HG02943 (cell line): ENCODE measurements at regions not wholly inside any gene's neighbourhood (a gene's known extent, or its start where the extent isn't known, plus 50 kb on each side); places are given as distances from the start of the nearest gene placed in this dataset.

Experiments
- ATAC-seq: cut with Tn5 transposase; IDR thresholded peaks from one replicate; pipeline ENCODE4 v1.9.1; 2021; ENCODE audit warnings: mild to moderate bottlenecking, low read depth, moderate library complexity; ENCODE audit not compliant: unreplicated experiment

DNA sequence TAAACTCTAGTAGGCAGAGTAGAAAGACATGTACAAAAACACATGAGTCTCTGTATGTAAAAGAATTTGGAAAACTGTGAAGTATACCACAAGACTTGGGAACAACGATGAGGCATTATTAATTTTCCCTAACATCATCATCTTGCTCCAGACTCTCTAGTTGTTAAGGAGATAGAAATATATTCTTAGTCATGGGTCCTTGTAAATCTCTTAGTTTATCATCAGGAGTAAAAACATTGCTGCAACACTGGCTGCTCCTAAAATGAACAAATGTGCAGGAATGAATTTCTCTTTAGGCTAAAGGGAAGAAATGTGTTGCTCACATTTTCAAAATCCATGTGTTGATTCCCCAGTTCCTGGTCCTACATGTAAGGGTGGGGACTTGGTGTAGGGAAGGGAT lies 384.6 kb downstream of the STIM2 start:
- no peak for ATAC-seq

DNA sequence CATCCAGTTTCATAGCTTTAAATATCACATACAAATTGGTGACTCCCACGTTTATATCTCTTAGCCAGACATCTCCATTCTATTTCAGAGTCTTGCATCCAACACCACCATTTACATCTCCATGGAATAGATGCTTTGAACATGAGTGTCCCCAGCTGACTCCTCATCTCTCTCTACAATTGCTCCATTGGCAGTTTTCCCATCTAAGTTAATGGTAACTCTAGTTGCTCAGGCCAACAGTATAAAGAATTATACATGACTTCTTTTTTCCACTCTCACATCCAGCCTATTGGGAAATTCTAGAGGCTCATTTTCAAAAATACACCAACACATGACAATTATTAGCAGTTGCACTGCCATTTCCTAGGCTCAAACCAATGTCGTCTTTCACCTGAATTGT lies 388.2 kb downstream of the STIM2 start:
- no peak for ATAC-seq

DNA sequence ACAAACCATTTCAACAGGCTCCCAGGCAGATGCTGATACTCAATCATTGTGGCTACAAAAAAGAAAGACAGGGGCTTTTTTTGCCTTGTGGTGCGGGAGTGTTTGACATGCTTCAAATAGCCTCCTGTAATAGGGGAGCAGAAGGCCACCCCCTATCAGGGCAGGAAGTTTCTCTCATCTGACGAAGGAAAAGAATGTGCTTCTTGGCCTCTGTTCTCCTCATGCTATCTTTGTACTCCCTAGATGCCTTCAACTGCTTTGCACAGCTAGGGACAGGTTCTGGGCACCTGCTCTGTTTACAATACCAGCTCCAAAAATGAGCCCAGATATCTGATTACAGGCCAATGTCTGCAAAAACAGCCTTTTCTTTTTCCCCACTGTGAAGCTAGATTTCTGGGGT lies 391.1 kb downstream of the STIM2 start:
- ATAC-seq = no peak

DNA sequence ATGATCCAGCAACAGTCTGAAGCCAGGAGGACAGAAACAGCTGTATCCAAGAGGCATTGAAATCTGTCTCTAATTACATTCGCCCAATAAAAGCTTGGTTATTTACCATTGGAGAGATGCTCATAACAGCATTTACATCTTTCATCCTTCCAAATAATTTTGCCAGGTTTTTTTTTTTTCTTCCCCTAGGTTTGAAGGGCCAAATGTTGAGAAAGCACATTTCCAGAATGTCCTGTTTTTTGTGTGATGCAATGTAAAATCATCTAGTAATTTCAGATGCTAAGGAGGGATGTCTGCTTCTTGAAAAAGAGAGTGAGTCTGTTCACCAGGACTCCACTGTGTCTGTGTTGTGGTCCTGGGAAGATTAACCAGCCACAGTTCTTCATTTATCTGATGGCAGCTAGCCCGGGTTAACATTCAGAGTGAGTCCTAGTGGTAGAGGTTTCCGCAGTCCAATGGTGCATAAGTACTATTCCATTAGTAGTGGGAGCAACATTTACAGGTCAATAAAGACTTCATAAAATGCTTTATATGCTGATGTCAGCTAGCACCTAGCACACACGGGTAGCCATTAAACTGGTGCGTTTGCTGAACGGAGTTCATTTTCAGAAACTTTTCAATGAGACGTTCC lies 406.8 kb downstream of the STIM2 start:
- no peak for ATAC-seq

DNA sequence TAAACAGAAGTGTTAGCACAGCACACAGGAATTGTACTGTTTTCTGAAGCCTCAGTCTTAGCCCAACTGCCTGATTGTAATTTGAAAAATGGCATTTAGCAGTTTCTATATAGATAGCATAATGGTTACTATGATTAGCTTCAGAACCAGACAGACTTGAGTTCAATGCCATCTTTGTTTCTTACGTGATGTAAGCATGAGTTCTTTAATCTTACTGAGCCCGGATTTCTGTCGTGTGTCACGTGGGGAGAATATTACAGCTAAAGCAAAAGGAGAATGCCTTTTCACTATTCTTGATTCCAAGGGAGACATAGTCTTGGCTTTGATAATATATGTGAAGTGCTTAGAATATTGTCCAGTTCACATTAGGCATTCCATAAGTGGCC lies 407.3 kb downstream of the STIM2 start:
- no peak for ATAC-seq

DNA sequence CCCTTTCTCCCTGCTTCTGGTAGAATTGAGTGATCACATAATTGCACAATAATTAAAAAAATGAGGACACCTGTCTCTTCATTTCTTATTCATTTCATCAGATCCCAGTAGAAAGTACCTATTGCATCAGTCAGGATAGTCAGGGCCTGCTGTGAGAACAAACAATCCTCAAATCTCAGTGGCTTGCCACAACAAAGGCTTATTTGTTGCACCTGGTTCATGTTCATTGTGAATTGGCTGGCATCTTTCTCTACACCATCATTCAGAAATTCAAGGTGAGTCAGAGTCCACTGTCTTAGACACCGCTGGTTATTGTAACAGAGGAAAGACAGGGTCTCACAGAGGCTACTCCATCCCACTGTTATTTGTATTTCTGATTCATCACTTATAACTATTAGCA lies 409.8 kb downstream of the STIM2 start:
- no peak for ATAC-seq

DNA sequence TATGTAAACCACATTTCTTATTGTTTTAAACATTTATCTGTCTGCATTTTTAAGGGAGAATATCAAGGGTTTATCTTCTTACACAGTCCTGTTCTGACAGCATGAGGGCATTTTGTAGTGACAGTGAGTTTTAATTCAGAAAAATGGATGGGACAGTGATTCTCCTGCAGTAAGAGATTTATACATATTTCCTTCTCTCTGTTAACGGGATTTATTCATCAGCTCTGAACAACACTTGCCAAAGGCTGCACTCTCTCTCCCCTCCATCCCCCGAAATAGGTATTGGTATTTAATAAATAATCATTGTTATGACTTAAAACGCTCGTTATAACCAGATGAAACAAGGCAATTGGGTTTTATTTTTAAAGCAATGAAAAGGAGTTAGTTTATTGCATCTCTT lies 410.9 kb downstream of the STIM2 start:
- no peak for ATAC-seq

DNA sequence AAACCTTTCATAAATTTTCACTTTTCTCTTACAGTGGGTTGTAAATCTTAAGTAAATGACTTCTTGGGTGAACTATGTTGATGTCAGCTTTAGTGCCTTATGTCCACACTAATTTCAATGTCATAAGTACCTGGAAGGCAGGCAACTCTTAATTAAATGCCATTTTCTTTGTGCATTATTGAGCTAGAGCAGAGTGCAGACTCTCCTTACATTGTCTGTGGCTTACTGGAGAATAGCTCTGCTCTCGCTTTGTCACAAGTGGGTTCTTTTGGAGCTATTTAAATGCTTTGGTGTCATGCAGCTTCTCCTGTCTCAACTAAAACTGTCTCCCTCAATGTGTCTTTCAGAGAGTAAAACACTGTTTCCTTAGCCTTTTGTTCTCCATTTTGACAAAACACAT lies 411.6 kb downstream of the STIM2 start:
- ATAC-seq = no peak

DNA sequence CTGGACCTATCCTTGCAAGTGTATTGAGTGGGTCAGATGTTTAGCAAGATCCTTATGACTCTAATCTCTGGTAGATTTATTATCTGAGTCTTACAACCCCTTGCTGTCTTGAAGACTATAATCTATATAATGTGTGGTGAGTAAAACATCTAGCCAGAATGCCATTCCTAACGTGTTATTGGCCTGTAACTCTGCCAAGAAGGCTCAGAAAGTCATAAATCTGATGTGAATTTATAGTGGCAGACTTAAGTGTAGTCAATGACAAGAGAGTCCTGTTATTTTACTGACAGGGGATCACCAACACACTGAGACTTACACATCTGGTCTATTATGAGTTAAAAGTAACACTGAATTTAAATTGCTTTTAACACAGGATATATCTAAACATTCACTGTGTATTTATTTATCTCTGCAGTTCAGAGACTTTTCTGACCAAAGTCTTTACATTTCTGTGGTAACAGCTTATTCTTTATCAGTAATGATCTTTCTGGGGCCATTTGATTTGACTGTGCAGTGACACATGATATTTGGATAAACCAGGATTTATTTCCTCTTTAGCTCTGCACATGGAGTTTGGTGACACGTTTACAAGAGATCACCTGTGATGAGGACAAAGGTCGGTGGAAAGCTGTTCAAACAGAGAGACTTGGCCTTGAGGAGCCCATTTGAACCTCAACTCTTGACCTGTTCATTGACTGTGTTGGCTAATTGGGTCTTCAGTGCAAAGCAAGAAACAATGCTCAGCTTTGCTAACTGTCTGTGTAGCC lies 415.8 kb downstream of the STIM2 start:
- ATAC-seq = no peak

DNA sequence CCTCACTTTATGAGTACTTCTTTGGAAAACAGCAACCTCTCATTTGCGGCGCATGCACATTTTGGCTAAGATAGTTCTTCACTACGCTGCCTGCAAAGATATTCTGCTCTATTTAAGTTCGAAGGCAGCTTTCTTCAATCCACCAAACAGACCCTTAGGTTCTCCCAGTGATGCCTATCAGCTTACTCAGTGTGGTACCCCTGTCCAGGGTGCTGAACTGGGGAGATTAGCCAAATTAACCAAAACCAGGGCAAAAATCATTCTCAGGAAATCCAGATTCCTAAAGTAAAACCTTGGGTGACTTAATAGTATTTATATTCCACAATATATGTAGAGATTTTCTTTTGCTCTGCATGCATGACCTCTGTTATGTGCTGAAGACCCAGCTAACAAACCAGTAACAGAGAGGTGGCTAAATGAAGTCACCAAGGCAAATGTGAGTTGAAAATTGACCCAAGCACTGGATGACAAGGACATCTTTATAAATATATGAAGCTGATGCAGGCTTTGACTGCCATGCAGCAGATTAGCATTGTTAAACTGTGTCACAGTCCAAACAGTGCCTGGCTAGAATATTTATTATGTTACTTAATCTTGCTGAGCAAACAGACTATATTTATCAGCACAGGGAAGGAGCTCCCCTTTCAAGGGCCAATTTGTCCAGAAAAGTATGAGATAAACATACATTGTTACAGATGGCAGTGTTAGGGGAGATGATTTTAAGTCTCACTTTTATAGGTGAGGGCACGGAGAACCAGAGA lies 418.2 kb downstream of the STIM2 start:
- no peak for ATAC-seq

DNA sequence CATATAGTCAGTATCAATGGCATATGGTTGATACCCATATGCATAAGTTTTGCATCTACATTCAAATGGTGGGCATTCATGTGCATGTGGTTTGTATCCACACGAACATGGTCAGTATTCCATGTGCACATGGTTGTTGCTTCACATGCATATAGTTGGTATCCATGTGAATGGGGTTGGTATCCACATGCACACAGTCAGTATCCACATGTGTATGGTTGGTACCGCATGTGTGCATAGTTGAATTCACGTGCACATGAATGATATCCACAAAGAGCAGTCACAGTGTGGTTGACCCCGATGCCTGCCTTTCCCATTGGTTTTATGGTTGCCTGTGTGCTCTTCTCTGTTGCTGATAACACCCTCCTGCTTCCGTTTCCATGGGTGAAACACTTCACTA lies 427.9 kb downstream of the STIM2 start:
- ATAC-seq = no peak

DNA sequence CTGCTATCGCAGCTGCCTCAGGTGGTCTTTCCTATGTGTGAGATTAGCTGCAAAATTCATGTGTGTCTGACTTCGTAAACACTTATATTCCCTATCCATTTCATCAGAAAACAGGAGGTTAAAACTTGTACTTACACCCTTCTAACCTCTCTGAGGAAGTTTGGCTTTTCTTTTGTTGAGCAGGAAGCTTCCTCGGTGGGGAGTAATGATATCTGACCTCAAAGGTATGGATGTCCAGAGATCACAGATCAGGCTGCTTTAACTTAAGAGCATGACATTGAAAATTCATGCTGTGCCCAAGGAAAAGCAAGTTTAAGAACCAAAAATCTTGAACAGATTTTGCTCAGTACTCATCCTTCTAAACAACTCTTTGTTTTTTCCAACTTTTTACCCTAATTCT lies 429.1 kb downstream of the STIM2 start:
- no peak for ATAC-seq

DNA sequence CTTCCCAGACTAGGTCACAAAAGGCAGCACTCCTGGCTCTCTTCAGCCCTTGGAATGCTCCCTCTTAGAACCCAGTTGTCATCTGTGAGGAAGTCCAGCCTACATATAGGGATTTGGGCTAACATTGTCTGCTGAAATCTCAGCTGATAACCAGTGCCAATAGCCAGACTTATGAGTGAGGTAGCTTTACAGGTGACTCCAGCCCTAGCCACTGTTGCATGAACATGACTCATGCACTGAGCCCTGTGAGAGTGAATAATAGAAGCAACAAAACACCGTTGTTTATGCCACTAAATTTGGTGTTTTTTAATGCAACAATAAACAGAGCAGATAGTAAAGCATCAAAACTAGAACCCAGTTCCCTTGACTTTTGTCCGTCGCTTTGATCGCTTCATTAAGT lies 433.2 kb downstream of the STIM2 start:
- ATAC-seq = no peak

DNA sequence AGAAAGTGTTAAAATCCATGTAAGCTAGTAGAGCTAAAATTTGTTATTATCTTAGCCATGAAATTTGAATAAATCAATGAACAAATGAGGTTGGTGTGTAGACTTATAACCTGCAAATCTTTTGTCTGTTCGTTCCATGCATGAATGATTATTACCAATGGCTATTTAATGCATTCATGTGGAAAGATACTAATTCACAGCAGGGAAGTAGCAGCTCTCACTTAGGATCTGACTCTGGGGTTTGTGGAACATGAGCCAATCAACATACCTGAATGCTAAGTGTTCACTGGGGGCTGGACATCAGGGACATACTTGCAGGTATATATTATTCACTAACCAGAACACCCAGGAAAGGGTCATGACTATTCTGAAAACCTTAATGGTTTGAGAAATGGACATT lies 444.1 kb downstream of the STIM2 start:
- ATAC-seq = no peak

DNA sequence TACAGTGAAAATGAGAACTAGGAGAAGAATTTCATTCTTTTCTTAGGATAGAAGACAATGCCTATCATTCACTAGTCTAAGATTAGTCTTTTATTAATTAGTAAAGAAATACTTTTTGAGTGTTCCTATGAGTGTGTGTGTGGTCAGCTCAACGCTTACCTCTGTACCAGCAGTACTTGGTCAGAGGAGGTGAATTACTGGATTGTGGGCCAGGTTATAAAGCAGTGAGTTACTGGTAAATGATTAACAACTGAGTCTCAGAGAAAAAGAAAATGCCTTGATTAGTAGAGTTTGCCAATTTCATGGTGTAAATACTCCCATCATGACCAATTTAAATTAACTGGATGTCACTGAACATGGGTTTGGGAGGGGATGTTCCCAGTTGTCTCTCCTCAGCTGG lies 444.6 kb downstream of the STIM2 start:
- no peak for ATAC-seq

DNA sequence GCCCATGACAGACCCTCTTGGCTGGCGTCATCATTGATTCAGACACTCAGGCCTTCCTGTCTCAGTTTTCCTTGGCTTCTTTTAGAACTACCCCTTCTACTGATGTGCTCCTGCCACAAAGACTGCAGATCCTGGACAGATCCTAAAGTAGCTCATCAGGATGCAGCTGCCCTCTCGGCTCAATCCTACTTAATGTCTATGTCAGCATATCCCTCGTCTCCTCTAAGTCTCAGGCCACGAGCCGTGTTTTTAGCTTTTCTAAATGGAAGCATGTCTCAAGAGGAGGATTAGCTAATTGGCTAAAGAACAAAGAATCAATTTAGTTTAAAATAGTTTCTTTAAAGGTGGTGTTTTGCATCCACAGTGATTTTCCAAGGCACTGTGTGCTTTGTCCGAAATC lies 447.7 kb downstream of the STIM2 start:
- ATAC-seq = no peak

DNA sequence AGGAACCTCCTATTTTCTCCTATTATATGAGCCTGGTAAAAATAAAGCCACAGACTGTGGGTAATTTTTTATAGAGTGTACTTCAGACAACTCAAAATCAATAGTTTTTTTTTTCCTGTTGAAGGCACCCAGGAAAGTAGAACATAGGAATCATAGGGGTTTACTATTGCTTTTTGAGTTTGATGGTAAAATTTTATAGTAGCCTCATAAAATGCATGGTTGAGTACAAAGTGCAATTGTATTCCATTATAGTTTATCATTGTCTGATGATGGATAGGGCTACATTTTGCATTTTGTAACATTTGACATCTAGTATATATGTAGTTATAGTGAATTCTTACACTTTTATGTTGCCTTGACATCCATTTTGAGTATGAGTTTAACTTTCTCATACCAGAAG lies 455.0 kb downstream of the STIM2 start:
- ATAC-seq = no peak

DNA sequence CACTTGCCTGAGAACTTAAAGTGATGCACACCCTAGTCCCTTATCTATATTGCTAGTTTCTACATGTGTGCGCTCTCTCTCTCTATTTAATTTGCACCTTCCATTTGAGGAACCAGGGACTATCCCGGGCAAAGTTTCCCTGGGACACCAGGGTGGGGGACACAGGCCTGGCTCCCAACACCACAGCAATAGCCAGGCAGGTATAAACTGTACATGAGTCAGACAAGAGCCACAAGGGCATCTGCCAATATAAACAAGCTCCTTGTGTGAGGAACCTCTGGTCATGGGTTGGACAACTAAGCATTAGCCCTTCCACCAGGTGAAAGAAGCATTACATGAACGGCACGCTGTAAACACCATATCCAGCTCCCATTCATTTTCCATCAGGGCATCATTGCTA lies 455.5 kb downstream of the STIM2 start:
- no peak for ATAC-seq

DNA sequence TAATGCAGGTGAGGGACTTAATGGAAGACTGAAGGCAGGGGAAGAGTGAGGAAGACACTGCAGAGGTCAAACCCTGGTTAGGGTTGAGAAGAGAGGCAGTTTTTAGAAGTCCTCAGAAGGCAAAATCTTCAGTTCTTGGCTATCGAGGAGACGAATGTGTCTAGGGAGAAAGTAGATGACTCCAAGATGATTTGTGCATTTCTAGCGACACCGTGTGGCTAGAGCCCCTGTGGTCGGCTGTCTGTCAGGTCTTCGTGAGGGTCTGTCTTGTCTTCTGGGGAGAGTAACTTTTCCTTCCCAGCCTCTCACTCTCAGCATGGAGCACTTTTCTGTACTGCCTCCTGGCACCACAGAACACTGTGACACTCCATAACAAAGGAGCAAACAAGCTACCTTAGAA lies 458.1 kb downstream of the STIM2 start:
- no peak for ATAC-seq

DNA sequence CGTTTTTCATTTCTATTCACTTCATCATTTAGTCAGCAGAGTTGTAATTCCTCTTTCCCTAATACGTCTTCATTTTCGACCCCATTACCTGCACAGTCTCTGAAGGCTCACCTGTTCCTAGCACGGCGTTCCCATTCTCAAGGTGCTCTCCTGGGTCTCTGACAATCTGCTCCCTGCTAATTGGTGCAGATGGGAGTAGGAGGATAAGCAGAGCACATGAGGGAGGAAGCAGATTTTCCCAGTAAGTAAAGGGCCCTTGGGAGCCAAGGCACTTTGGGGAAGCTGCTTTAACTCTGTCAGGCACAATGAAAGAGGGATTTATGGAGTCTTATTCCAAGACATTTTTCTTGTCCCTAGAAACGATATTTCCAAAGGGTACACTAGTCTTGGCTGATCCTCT lies 466.4 kb downstream of the STIM2 start:
- no peak for ATAC-seq

DNA sequence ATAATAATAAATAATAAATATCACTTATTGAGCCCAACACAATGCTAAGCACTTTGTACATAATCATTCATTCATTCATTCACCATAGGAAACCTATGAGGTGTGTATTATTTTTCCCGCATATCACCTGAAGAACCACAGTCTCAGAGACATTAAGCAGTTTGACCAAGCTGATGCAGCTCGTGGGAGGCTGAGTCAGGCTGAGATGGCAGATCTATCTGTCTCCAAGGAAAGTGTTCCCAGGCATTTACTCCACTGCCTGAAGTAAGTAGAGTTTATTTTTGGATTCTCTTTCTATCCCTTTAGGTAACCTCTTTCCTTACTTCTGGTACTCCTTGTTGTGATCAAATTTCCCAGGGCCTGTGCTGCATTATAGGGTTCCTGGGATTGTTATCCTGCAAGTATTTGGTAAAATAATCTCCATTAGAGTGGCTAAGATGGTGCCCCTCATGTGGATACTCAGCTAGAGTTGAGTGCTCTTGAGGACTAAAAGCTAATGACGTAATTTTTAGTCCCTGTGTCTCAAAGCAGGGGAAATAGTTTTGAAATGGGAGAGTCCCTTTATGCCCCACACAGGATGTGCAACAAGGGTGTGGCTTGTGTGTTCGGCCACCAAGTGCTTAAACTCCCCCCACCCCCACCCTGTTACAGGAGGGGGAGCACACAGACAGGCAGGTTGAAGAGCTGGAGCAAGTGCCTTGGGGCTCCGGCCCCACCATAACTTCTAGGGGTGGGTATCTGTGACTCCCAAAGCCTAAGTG lies 467.0 kb downstream of the STIM2 start:
- no peak for ATAC-seq
